22Rv1 (cell line): ENCODE measurements at regions not wholly inside any gene's neighbourhood (a gene's known extent, or its start where the extent isn't known, plus 50 kb on each side); places are given as distances from the start of the nearest gene placed in this dataset.

Source experiments
- CTCF ChIP-seq: fragments of 450-650 bp; IDR thresholded peaks from 2 replicates; pipeline ENCODE4 v1.5.1; 2017; ENCODE audit warnings: mild to moderate bottlenecking
- ZFX ChIP-seq: fragments of 450-650 bp; IDR thresholded peaks from 2 replicates; pipeline ENCODE4 v1.6.1; 2017; ENCODE audit warnings: antibody characterized with exemption, borderline replicate concordance

GRCh38 chr6:4496284-4496683 lies 279.9 kb upstream of the CDYL start:
- TF ChIP-seq CTCF (no peak), ZFX (no peak)
